Loucy (cell line): ENCODE measurements at regions not wholly inside any gene's neighbourhood (a gene's known extent, or its start where the extent isn't known, plus 50 kb on each side); places are given as distances from the start of the nearest gene placed in this dataset.

ENCODE experiments used
- EZH2phosphoT487 ChIP-seq: fragments of 200-600 bp; IDR thresholded peaks from 2 replicates; pipeline ENCODE4 v1.6.1; 2018; ENCODE audit warnings: antibody characterized with exemption, mild to moderate bottlenecking, moderate library complexity, borderline replicate concordance
- TF ChIP-seq, protein P1 (sequence below): fragments of 200-600 bp; sonication (generic); conservative IDR thresholded peaks from 2 replicates; pipeline ENCODE4 v1.5.1; 2014; ENCODE audit warnings: mild to moderate bottlenecking, antibody characterized with exemption, low read length

DNA sequence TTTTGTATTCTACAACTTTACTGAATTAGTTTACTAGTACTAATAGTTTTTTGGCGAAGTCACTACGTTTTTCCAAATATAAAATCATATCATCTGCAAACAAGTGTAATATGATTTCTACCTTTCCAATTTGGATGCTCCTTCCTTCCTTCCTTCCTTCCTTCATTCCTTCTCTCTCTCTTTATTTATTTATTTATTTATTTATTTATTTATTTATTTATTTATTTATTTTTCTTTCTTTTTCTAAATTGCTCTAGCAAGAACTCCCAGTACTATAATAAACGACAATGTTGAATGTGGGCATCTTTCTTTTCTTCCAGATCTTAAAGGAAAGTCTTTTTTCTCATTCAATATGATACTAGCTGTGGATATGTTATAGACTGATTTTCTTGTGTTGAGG, 656.0 kb upstream of the LUZP2 start:
- TF ChIP-seq, protein P1, sequence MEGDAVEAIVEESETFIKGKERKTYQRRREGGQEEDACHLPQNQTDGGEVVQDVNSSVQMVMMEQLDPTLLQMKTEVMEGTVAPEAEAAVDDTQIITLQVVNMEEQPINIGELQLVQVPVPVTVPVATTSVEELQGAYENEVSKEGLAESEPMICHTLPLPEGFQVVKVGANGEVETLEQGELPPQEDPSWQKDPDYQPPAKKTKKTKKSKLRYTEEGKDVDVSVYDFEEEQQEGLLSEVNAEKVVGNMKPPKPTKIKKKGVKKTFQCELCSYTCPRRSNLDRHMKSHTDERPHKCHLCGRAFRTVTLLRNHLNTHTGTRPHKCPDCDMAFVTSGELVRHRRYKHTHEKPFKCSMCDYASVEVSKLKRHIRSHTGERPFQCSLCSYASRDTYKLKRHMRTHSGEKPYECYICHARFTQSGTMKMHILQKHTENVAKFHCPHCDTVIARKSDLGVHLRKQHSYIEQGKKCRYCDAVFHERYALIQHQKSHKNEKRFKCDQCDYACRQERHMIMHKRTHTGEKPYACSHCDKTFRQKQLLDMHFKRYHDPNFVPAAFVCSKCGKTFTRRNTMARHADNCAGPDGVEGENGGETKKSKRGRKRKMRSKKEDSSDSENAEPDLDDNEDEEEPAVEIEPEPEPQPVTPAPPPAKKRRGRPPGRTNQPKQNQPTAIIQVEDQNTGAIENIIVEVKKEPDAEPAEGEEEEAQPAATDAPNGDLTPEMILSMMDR: no peak
- TF ChIP-seq EZH2phosphoT487: no peak
